ENCODE measurements at regions not wholly inside any gene's neighbourhood (a gene's known extent, or its start where the extent isn't known, plus 50 kb on each side); places are given as distances from the start of the nearest gene placed in this dataset.

GRCh38 chr9:118701985-118702384, 667.2 kb downstream of the BRINP1 start:
- no peak for TF ChIP-seq MYC (IDR thresholded peaks at IDR 0.05; ENCODE audit: low read depth, low read length)
- TF ChIP-seq MAX (IDR thresholded peaks at IDR 0.05; ENCODE audit: low read depth, low read length), result no peak
- no peak for TF ChIP-seq POLR2A (IDR thresholded peaks at IDR 0.05; ENCODE audit: extremely low read depth, insufficient read length)
- TF ChIP-seq CTCF (IDR thresholded peaks at IDR 0.05; ENCODE audit: low read depth, low read length), result no peak
- DNase-seq (ENCODE audit: low read depth), result no peak
- no peak overlapping the region for H3K4me3 ChIP-seq (ENCODE audit: low read depth, low read length)

DNA sequence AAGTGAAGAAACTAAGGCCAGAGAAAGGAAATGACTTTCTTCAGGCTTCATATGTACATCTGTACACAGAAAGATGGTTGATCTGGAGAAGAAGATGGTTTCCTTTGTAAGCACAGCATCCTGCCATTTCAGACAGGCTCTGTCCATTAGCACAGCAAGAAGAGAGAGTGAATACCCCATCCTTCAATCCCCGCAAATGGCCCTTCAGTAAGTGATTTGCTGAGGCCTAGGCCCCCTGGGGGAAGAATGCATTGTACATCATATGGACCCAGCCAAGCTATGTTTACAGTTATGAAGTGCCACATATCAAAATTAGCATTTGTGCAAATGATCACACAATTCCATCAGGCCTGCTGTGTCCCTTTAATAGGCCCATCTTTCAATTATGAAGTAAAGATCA, 657.4 kb downstream of the BRINP1 start:
- TF ChIP-seq POLR2A (IDR thresholded peaks at IDR 0.05; ENCODE audit: extremely low read depth, insufficient read length) (no peak), MAX (IDR thresholded peaks at IDR 0.05; ENCODE audit: low read depth, low read length) (no peak), CTCF (IDR thresholded peaks at IDR 0.05; ENCODE audit: low read depth, low read length) (no peak), MYC (IDR thresholded peaks at IDR 0.05; ENCODE audit: low read depth, low read length) (no peak)
- H3K4me3 ChIP-seq (ENCODE audit: low read depth, low read length), result no peak overlapping the region
- no peak for DNase-seq (ENCODE audit: low read depth)

DNA sequence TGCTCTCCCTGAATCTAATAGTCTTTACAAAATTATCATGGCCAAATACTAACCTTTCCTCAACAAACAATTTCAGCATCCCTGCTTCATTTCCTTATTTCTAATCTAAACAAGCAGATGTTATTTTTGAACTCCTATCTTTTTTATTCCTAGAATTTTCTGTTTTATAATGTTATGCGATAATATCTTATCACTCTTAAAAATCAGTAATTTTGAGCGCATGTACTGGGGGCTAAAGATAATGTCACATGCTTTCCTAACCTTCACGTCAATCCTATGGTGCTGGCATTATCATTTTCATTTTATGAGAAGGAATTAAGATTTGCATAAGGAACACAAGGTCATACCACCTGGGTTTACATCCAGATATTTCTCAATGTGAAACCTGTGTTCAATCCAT, 648.0 kb downstream of the BRINP1 start:
- TF ChIP-seq MYC (IDR thresholded peaks at IDR 0.05; ENCODE audit: low read depth, low read length) (no peak), POLR2A (IDR thresholded peaks at IDR 0.05; ENCODE audit: extremely low read depth, insufficient read length) (no peak), CTCF (IDR thresholded peaks at IDR 0.05; ENCODE audit: low read depth, low read length) (no peak), MAX (IDR thresholded peaks at IDR 0.05; ENCODE audit: low read depth, low read length) (no peak)
- H3K4me3 ChIP-seq (ENCODE audit: low read depth, low read length), result no peak overlapping the region
- DNase-seq (ENCODE audit: low read depth), result no peak

DNA sequence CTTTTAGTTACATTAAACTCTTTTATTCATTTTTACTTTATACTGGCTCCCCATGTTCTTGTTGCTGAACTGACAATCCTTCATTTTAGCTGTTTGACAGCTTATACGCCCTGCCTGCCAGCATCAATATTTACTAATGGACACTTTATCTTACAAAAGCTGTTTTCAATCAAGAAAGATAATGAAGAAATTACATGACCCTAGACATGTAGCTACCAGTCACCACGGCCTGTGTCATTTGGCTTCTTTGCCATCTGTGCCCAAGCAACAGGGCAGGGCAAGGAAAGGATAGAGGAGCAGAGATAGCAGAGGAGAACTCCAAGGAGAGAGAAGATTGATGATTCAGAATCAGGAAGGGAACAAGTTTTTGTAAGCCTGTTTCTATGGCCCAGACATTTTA, 647.3 kb downstream of the BRINP1 start:
- no peak for DNase-seq (ENCODE audit: low read depth)
- H3K4me3 ChIP-seq (ENCODE audit: low read depth, low read length), result no peak overlapping the region
- TF ChIP-seq MYC (IDR thresholded peaks at IDR 0.05; ENCODE audit: low read depth, low read length) (no peak), CTCF (IDR thresholded peaks at IDR 0.05; ENCODE audit: low read depth, low read length) (no peak), POLR2A (IDR thresholded peaks at IDR 0.05; ENCODE audit: extremely low read depth, insufficient read length) (no peak), MAX (IDR thresholded peaks at IDR 0.05; ENCODE audit: low read depth, low read length) (no peak)

DNA sequence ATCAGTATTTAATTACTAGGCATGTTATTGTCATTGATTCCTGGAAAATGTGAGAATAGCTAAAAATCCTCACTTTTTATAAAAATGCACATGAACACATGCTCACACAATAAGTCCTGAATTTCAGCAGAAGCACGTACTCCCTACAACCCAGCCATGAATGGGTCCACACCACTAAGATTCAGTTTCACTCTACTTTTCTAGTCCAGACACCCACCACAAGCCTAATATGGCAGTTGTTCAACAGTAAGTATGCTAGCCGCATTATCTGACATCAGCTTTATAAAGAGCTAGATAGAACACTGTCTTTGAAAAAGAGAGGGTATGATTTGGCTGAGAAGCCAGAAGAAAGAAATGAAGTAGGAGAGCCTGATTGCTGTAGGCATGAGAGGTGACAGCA, 639.3 kb downstream of the BRINP1 start:
- H3K4me3 ChIP-seq (ENCODE audit: low read depth, low read length), result no peak overlapping the region
- DNase-seq (ENCODE audit: low read depth), result no peak
- TF ChIP-seq MAX (IDR thresholded peaks at IDR 0.05; ENCODE audit: low read depth, low read length) (no peak), CTCF (IDR thresholded peaks at IDR 0.05; ENCODE audit: low read depth, low read length) (no peak), POLR2A (IDR thresholded peaks at IDR 0.05; ENCODE audit: extremely low read depth, insufficient read length) (no peak), MYC (IDR thresholded peaks at IDR 0.05; ENCODE audit: low read depth, low read length) (no peak)

DNA sequence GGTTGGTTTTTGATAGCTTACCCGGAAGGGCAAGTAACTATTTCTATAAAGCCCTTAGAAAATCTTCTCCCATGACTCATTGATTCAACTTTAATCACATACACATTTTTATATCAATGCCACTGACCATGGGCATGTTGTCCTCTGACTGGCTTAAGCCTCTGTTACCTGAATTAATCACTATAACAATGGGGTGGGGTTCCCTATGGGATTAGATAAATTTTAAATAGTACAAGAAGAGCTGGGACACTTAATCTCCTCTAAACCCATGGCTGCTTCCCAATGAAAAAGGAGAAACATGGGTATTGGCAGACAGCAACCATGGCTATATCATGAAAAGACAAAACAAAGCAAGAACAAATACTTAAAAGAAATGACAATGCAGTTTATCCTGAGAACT, 636.2 kb downstream of the BRINP1 start:
- no peak for TF ChIP-seq MAX (IDR thresholded peaks at IDR 0.05; ENCODE audit: low read depth, low read length)
- no peak for TF ChIP-seq CTCF (IDR thresholded peaks at IDR 0.05; ENCODE audit: low read depth, low read length)
- TF ChIP-seq MYC (IDR thresholded peaks at IDR 0.05; ENCODE audit: low read depth, low read length), result no peak
- no peak for TF ChIP-seq POLR2A (IDR thresholded peaks at IDR 0.05; ENCODE audit: extremely low read depth, insufficient read length)

More for the DNA sequence above, 636.2 kb downstream of the BRINP1 start:
- DNase-seq (ENCODE audit: low read depth), result no peak
- H3K4me3 ChIP-seq (ENCODE audit: low read depth, low read length), result no peak overlapping the region
